IMR-90 (cell line): ENCODE measurements at regions not wholly inside any gene's neighbourhood (a gene's known extent, or its start where the extent isn't known, plus 50 kb on each side); places are given as distances from the start of the nearest gene placed in this dataset.

Experiments used
- ATAC-seq: fragments of 200-7000 bp; cut with Tn5 transposase; 2 replicates; pipeline ENCODE4 v1.9.1; 2020; ENCODE audit warnings: low read depth, mild to moderate bottlenecking, moderate library complexity
- BruUV-seq: library from RNA; stranded (reverse); fragments of 400-500 nt; replicated peaks from 2 replicates; lab custom pipeline; 2021; lab: Mats Ljungman, UMichigan
- CTCF ChIA-PET: fragments of 300-600 bp; formaldehyde crosslinking; extraction: SDS; loops from one replicate; lab custom pipeline; 2021; ENCODE audit warnings: antibody characterized with exemption; lab: Yijun Ruan, JAX
- POLR2A ChIA-PET: fragments of 300-600 bp; sonication (Branson Sonifier 250); formaldehyde crosslinking; loops from one replicate; lab custom pipeline; 2022; ENCODE audit warnings: antibody characterized with exemption; ENCODE audit not compliant: unreplicated experiment; lab: Charles Lee
- DNase-seq: peaks from one replicate; pipeline ENCODE4 v3.0.0; 2013
- H2AFZ ChIP-seq: replicated peaks from 2 replicates; pipeline ENCODE3; 2013; ENCODE audit warnings: low read length, mild to moderate bottlenecking; ENCODE audit not compliant: poor library complexity
- H2AK5ac ChIP-seq: 2 replicates; pipeline ENCODE4 v1.6.1; 2013; ENCODE audit warnings: low read depth, low read length, inconsistent platforms
- H2AK9ac ChIP-seq: replicated peaks from 2 replicates; pipeline ENCODE3; 2013; ENCODE audit warnings: mild to moderate bottlenecking, low read depth, low read length, moderate library complexity; ENCODE audit not compliant: poor library complexity
- H2BK120ac ChIP-seq: 2 replicates; pipeline ENCODE4 v1.6.1; 2013; ENCODE audit warnings: low read depth, low read length, inconsistent platforms
- H2BK15ac ChIP-seq: 3 replicates; pipeline ENCODE4 v1.6.1; 2013; ENCODE audit warnings: low read depth, low read length, inconsistent platforms
- H2BK20ac ChIP-seq: 2 replicates; pipeline ENCODE4 v1.6.1; 2013; ENCODE audit warnings: low read depth, mild to moderate bottlenecking, inconsistent platforms, low read length, moderate library complexity
- H2BK5ac ChIP-seq: 2 replicates; pipeline ENCODE4 v1.6.1; 2013; ENCODE audit warnings: mild to moderate bottlenecking, low read depth, low read length, inconsistent platforms; ENCODE audit not compliant: poor library complexity, severe bottlenecking
- H3K14ac ChIP-seq: replicated peaks from 2 replicates; pipeline ENCODE4 v1.6.1; 2013; ENCODE audit warnings: low read depth, low read length, inconsistent platforms
- H3K18ac ChIP-seq: 2 replicates; pipeline ENCODE4 v1.6.1; 2013; ENCODE audit warnings: low read depth, low read length, control low read depth
- H3K23ac ChIP-seq: 2 replicates; pipeline ENCODE4 v1.6.1; 2013; ENCODE audit warnings: low read depth, low read length, inconsistent platforms
- H3K27ac ChIP-seq: 2 replicates; pipeline ENCODE4 v1.5.1; 2013; ENCODE audit warnings: mild to moderate bottlenecking, control low read depth, low read length; ENCODE audit not compliant: insufficient read depth
- H3K27me3 ChIP-seq: 2 replicates; pipeline ENCODE4 v1.6.1; 2013; ENCODE audit warnings: low read length; ENCODE audit not compliant: control insufficient read depth, insufficient read depth
- H3K36me3 ChIP-seq: 2 replicates; pipeline ENCODE4 v1.6.1; 2013; ENCODE audit warnings: low read length, mixed read lengths; ENCODE audit not compliant: control insufficient read depth, insufficient read depth
- H3K4ac ChIP-seq: 2 replicates; pipeline ENCODE4 v1.6.1; 2013; ENCODE audit warnings: low read depth, low read length, inconsistent platforms
- H3K4me1 ChIP-seq: 2 replicates; pipeline ENCODE4 v1.6.1; 2013; ENCODE audit warnings: low read length, mixed read lengths; ENCODE audit not compliant: control insufficient read depth, insufficient read depth
- H3K4me2 ChIP-seq: 2 replicates; pipeline ENCODE4 v1.6.1; 2013; ENCODE audit warnings: low read depth, mild to moderate bottlenecking, control low read depth, low read length, moderate library complexity
- H3K4me3 ChIP-seq: 2 replicates; pipeline ENCODE4 v1.5.1; 2013; ENCODE audit warnings: low read depth, mild to moderate bottlenecking, control low read depth, low read length, moderate library complexity; ENCODE audit not compliant: insufficient read depth
- H3K56ac ChIP-seq: 2 replicates; pipeline ENCODE4 v1.6.1; 2013; ENCODE audit warnings: low read length, inconsistent platforms; ENCODE audit not compliant: insufficient read depth; ENCODE audit errors: extremely low read depth
- H3K79me1 ChIP-seq, 2 experiments: 2 replicates each; pipeline ENCODE4 v1.6.1; 2013; ENCODE audit warnings: low read length in 2 of 2, inconsistent platforms in 1 of 2, low read depth in 1 of 2
- H3K9ac ChIP-seq: 2 replicates; pipeline ENCODE4 v1.6.1; 2013; ENCODE audit warnings: low read depth, low read length, control low read depth
- H3K9me1 ChIP-seq: 2 replicates; pipeline ENCODE4 v1.6.1; 2013; ENCODE audit warnings: low read length, inconsistent platforms; ENCODE audit not compliant: insufficient read depth
- H3K9me3 ChIP-seq: 2 replicates; pipeline ENCODE4 v1.6.1; 2013; ENCODE audit warnings: low read length; ENCODE audit not compliant: control insufficient read depth, insufficient read depth
- H4K20me1 ChIP-seq: 2 replicates; pipeline ENCODE4 v1.6.1; 2013; ENCODE audit warnings: low read length, inconsistent platforms; ENCODE audit not compliant: insufficient read depth
- H4K5ac ChIP-seq: 2 replicates; pipeline ENCODE4 v1.6.1; 2013; ENCODE audit warnings: mild to moderate bottlenecking, low read depth, low read length, control low read depth
- H4K8ac ChIP-seq, 2 experiments: 2 replicates each; pipeline ENCODE4 v1.6.1; 2013; ENCODE audit warnings: low read depth in 2 of 2, low read length in 2 of 2, control low read depth in 1 of 2, inconsistent platforms in 1 of 2
- H4K91ac ChIP-seq: 2 replicates; pipeline ENCODE4 v1.6.1; 2013; ENCODE audit warnings: low read depth, low read length, inconsistent platforms; ENCODE audit not compliant: insufficient read depth
- CEBPB ChIP-seq: IDR thresholded peaks from 2 replicates; pipeline ENCODE4 v1.6.1; 2012; ENCODE audit warnings: low read depth, low read length, improper control_type of control experiment
- MXI1 ChIP-seq: IDR thresholded peaks from 2 replicates; pipeline ENCODE4 v1.6.1; 2012; ENCODE audit warnings: low read depth, mild to moderate bottlenecking, low read length, moderate library complexity, borderline replicate concordance
- RCOR1 ChIP-seq: IDR thresholded peaks from 2 replicates; pipeline ENCODE4 v1.6.1; 2012; ENCODE audit warnings: mild to moderate bottlenecking, low read length, improper control_type of control experiment; ENCODE audit not compliant: insufficient replicate concordance
- SMC3 ChIP-seq: fragments of 150-350 bp; IDR thresholded peaks from 2 replicates; pipeline ENCODE4 v1.6.1; 2016; ENCODE audit warnings: low read depth, mild to moderate bottlenecking, antibody characterized with exemption, low read length, moderate library complexity
- WGBS, 2 experiments: methylation state at CpG; one replicate each; pipeline versions ENCODE4 v1.1.5 to v1.1.7; 2013; ENCODE audit warnings: missing lambda C conversion rate in 2 of 2; ENCODE audit not compliant: insufficient read length in 1 of 2; ENCODE audit errors: extremely low coverage in 2 of 2; 5-methylcytosine and 5-hydroxymethylcytosine counted together
- dilution Hi-C: fragments of 300-500 bp; cut with HindIII; formaldehyde crosslinking; loops from one replicate; pipeline ENCODE4 v1.14.3; 2018; ENCODE audit warnings: low sequenced_read_pairs; ENCODE audit not compliant: unreplicated experiment
- in situ Hi-C: fragments of 300-500 bp; cut with MboI; formaldehyde crosslinking; loops from 3 replicates; pipeline ENCODE4 v1.14.3; 2019; ENCODE audit warnings: low sequenced_read_pairs, inconsistent platforms, mixed read lengths
- intact Hi-C: fragments of 100-400 bp; cut with micrococcal nuclease; formaldehyde crosslinking; loops from 2 replicates; pipeline ENCODE4 v1.10.0; 2022
- TF ChIP-seq, protein P1 (sequence below): fragments of 150-350 bp; IDR thresholded peaks from 2 replicates; pipeline ENCODE4 v1.6.1; 2016; ENCODE audit warnings: low read depth, mild to moderate bottlenecking, low read length, moderate library complexity, borderline replicate concordance

DNA sequence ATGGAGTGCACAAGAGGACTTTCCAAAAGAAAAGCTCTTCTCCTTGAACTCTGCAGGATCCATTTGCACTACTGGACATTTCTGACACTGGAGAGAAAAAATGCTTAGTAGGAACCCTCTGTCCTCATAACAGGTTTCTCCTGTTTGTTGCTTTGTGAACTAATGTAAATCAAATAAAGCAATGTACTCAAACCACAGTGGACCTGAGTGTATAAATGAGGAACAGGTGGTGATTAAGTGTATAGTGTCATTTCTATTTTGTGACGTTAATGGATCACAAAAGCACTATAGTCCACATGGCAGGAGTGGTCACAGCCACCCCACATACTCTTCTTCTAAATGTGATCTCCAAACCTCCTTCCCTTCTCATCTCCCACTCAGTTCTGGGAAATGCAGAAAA is 268.4 kb upstream of the DUSP10 start:
- no peak overlapping the region for H3K27ac ChIP-seq
- no peaks in the 10 kb centered on the region for H4K20me1 ChIP-seq
- no peak overlapping the region for H4K5ac ChIP-seq
- no peak overlapping the region for H2BK20ac ChIP-seq
- H3K4ac ChIP-seq, result no peak overlapping the region
- DNase-seq (no peak), ATAC-seq (no peak)
- CTCF ChIA-PET, result no interaction called here
- H2AFZ ChIP-seq, result no peak overlapping the region
- no peak overlapping the region for H4K91ac ChIP-seq
- H3K9ac ChIP-seq, result no peak overlapping the region
- H3K9me1 ChIP-seq, result no peaks in the 10 kb centered on the region; the same call in 1 of the 2 replicates
- H3K14ac ChIP-seq, result no peak overlapping the region
- no CpG with 5 or more reads among the region's 1 CpG for WGBS, 2 experiments
- H2BK120ac ChIP-seq, result no peak overlapping the region
- no peak overlapping the region for H4K8ac ChIP-seq
- H3K79me1 ChIP-seq, result no peaks in the 10 kb centered on the region
- no peak overlapping the region for H2BK5ac ChIP-seq
- no peaks in the 10 kb centered on the region for H3K4me1 ChIP-seq
- intact Hi-C loops (no loop called here), dilution Hi-C loops (no loop called here), in situ Hi-C loops (no loop called here)
- BruUV-seq, result no TSS peak
- POLR2A ChIA-PET, result no interaction called here
- no peak overlapping the region for H2AK5ac ChIP-seq
- H3K36me3 ChIP-seq, result no peaks in the 10 kb centered on the region
- no peak overlapping the region for H2AK9ac ChIP-seq
- H3K4me3 ChIP-seq, result no peak overlapping the region
- no peak overlapping the region for H3K18ac ChIP-seq
- H3K9me3 ChIP-seq, result peaks cover 4% of the 10 kb centered on the region
- TF ChIP-seq CEBPB (no peak), RCOR1 (no peak), SMC3 (no peak), MXI1 (no peak)
- TF ChIP-seq, protein P1, sequence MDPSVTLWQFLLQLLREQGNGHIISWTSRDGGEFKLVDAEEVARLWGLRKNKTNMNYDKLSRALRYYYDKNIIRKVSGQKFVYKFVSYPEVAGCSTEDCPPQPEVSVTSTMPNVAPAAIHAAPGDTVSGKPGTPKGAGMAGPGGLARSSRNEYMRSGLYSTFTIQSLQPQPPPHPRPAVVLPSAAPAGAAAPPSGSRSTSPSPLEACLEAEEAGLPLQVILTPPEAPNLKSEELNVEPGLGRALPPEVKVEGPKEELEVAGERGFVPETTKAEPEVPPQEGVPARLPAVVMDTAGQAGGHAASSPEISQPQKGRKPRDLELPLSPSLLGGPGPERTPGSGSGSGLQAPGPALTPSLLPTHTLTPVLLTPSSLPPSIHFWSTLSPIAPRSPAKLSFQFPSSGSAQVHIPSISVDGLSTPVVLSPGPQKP, result no peak
- no peak overlapping the region for H3K23ac ChIP-seq
- no peak overlapping the region for H2BK15ac ChIP-seq
- no peaks in the 10 kb centered on the region for H3K27me3 ChIP-seq
- H3K56ac ChIP-seq, result no peak overlapping the region
- H3K4me2 ChIP-seq, result no peak overlapping the region
